Liver (tissue), 8 donors: ENCODE measurements at regions not wholly inside any gene's neighbourhood (a gene's known extent, or its start where the extent isn't known, plus 50 kb on each side); places are given as distances from the start of the nearest gene placed in this dataset.

Source experiments
- DNase-seq: peaks from one replicate; pipeline ENCODE4 v3.0.0-alpha.2; 2017; ENCODE audit warnings: low spot score
- H3K27ac ChIP-seq, 2 donors: one replicate each; pipeline ENCODE4 v1.7.0; 2013; ENCODE audit warnings: inconsistent platforms in 2 of 2, low read length in 2 of 2, control low read depth in 1 of 2, low read depth in 1 of 2, mild to moderate bottlenecking in 1 of 2
- H3K27me3 ChIP-seq, 4 donors: one replicate each; pipeline versions ENCODE4 v1.6.1 to v1.7.0; 2013; ENCODE audit warnings: low read length in 3 of 4, inconsistent platforms in 1 of 4, mild to moderate bottlenecking in 1 of 4, moderate library complexity in 1 of 4; ENCODE audit not compliant: control insufficient read depth in 4 of 4, insufficient read depth in 4 of 4
- H3K36me3 ChIP-seq, 4 donors: one replicate each; pipeline versions ENCODE4 v1.6.1 to v1.7.0; 2013; ENCODE audit warnings: low read length in 3 of 4, mild to moderate bottlenecking in 3 of 4, low read depth in 1 of 4, moderate library complexity in 1 of 4; ENCODE audit not compliant: control insufficient read depth in 4 of 4, insufficient read depth in 3 of 4
- H3K4me1 ChIP-seq, 4 donors: one replicate each; pipeline versions ENCODE4 v1.6.1 to v1.7.0; 2013; ENCODE audit warnings: low read length in 3 of 4, mild to moderate bottlenecking in 3 of 4, moderate library complexity in 1 of 4; ENCODE audit not compliant: control insufficient read depth in 4 of 4, insufficient read depth in 4 of 4
- H3K4me3 ChIP-seq, 3 donors: one replicate each; pipeline versions ENCODE4 v1.6.1 to v1.7.0; 2013; ENCODE audit warnings: low read length in 3 of 3, control low read depth in 1 of 3, low read depth in 1 of 3, mild to moderate bottlenecking in 1 of 3
- H3K9ac ChIP-seq, 2 donors: one replicate each; pipeline ENCODE4 v1.7.0; 2013; ENCODE audit warnings: low read length in 2 of 2, mild to moderate bottlenecking in 2 of 2, moderate library complexity in 2 of 2, control low read depth in 1 of 2, low read depth in 1 of 2
- H3K9me3 ChIP-seq, 4 donors: one replicate each; pipeline versions ENCODE4 v1.6.1 to v1.7.0; 2013; ENCODE audit warnings: low read length in 3 of 4; ENCODE audit not compliant: control insufficient read depth in 4 of 4
- EGR1 ChIP-seq, 2 donors: IDR thresholded peaks; 2 replicates each; pipeline ENCODE4 v1.6.1; 2016 to 2018; ENCODE audit warnings: antibody characterized with exemption in 2 of 2, low read depth in 2 of 2
- FOXA1 ChIP-seq: IDR thresholded peaks from 2 replicates; pipeline ENCODE4 v1.6.1; 2016; ENCODE audit warnings: antibody characterized with exemption
- FOXA2 ChIP-seq: IDR thresholded peaks from 2 replicates; pipeline ENCODE4 v1.6.1; 2016; ENCODE audit warnings: antibody characterized with exemption
- GABPA ChIP-seq, 2 donors: IDR thresholded peaks in 1 of 2; conservative IDR thresholded peaks in 1 of 2; 2 replicates each; pipeline ENCODE4 v1.6.1; 2016; ENCODE audit warnings: antibody characterized with exemption in 2 of 2, mild to moderate bottlenecking in 1 of 2, moderate library complexity in 1 of 2
- HNF4A ChIP-seq, 2 donors: conservative IDR thresholded peaks; 2 replicates each; pipeline ENCODE4 v1.6.1; 2016; ENCODE audit warnings: antibody characterized with exemption in 2 of 2, mild to moderate bottlenecking in 2 of 2
- HNF4G ChIP-seq: IDR thresholded peaks from 2 replicates; pipeline ENCODE4 v1.6.1; 2016; ENCODE audit warnings: antibody characterized with exemption
- JUND ChIP-seq, 2 donors: IDR thresholded peaks; 2 replicates each; pipeline ENCODE4 v1.6.1; 2016; ENCODE audit warnings: antibody characterized with exemption in 2 of 2
- NR2F2 ChIP-seq: IDR thresholded peaks from 2 replicates; pipeline ENCODE4 v1.6.1; 2016; ENCODE audit warnings: antibody characterized with exemption
- RAD21 ChIP-seq, 2 donors: IDR thresholded peaks; 2 replicates each; pipeline ENCODE4 v1.6.1; 2016; ENCODE audit warnings: antibody characterized with exemption in 2 of 2, mild to moderate bottlenecking in 2 of 2
- SP1 ChIP-seq: IDR thresholded peaks from 2 replicates; pipeline ENCODE4 v1.6.1; 2018; ENCODE audit warnings: antibody characterized with exemption, mild to moderate bottlenecking
- TAF1 ChIP-seq: conservative IDR thresholded peaks from 2 replicates; pipeline ENCODE4 v1.6.1; 2016; ENCODE audit warnings: antibody characterized with exemption, mild to moderate bottlenecking
- YY1 ChIP-seq: IDR thresholded peaks from 2 replicates; pipeline ENCODE4 v1.6.1; 2016; ENCODE audit warnings: antibody characterized with exemption, mild to moderate bottlenecking
- WGBS: extraction: QIAGEN DNeasy Blood & Tissue Kit; methylation state at CpG from one replicate; pipeline ENCODE4 v1.1.7; 2013; 5-methylcytosine and 5-hydroxymethylcytosine counted together
- TF ChIP-seq, protein P1 (sequence below): IDR thresholded peaks from 2 replicates; pipeline ENCODE4 v1.6.1; 2016; ENCODE audit warnings: antibody characterized with exemption
- TF ChIP-seq, protein P2 (sequence below): fragments of 150-350 bp; IDR thresholded peaks from 2 replicates; pipeline ENCODE4 v1.5.1; 2017; ENCODE audit warnings: improper control_type of control experiment, low read depth, low read length; ENCODE audit not compliant: missing input control
- TF ChIP-seq, protein P3 (sequence below): IDR thresholded peaks from 2 replicates; pipeline ENCODE4 v1.6.1; 2016; ENCODE audit warnings: antibody characterized with exemption
- TF ChIP-seq, protein P4 (sequence below): IDR thresholded peaks from 2 replicates; pipeline ENCODE4 v1.6.1; 2016; ENCODE audit warnings: antibody characterized with exemption
- donor health status: healthy.
- donor health status: healthy.
- donor health status: healthy.
- donor health status: healthy.
- donor health status: healthy.

DNA sequence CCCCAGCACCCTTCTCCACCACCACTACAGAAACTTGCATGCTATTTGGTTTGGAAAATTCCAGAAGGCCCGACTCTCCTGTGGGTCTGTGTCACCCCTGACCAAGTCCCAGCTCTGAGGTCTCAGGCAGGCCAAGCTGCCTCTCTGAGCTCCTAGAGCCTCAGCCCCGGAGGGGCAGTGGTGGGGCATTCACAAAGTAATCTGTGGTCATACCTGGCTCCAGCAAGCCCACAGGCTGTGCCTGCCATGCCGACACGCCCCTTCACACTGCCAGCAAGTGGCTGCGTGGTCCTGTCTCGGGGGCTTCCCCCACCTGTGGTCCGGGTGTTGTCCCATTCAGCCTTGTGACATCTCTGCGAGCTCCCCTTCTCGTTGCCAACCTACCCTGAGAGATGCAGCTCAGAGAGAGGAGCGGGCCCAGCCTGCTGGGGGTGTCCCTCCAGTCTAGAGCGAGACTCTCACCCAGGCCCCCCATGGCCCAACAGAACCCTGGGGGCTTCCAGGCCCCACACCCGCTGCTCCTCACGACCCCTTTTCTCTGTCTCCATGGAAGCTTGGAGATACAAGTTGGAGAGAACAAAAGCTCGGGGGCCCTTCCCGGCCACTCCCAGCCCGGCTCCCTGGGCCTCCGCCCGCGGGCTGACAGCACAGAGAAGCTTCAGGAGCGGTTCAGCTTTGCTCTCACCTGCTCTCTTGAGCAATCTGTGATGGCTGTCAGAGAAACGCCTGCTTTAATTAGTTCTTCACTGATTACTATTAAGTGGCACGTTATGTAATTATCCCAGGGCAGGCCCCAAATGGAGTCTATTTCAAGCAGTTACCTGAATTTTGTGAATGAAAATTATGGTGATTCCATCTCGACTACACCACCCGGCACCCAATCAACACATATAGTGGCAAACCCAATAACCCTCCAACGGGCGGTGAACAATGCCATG is 147.7 kb upstream of the PHACTR3 start (continued):
- TF ChIP-seq, protein P1, sequence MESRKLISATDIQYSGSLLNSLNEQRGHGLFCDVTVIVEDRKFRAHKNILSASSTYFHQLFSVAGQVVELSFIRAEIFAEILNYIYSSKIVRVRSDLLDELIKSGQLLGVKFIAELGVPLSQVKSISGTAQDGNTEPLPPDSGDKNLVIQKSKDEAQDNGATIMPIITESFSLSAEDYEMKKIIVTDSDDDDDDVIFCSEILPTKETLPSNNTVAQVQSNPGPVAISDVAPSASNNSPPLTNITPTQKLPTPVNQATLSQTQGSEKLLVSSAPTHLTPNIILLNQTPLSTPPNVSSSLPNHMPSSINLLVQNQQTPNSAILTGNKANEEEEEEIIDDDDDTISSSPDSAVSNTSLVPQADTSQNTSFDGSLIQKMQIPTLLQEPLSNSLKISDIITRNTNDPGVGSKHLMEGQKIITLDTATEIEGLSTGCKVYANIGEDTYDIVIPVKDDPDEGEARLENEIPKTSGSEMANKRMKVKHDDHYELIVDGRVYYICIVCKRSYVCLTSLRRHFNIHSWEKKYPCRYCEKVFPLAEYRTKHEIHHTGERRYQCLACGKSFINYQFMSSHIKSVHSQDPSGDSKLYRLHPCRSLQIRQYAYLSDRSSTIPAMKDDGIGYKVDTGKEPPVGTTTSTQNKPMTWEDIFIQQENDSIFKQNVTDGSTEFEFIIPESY, result no peak

DNA sequence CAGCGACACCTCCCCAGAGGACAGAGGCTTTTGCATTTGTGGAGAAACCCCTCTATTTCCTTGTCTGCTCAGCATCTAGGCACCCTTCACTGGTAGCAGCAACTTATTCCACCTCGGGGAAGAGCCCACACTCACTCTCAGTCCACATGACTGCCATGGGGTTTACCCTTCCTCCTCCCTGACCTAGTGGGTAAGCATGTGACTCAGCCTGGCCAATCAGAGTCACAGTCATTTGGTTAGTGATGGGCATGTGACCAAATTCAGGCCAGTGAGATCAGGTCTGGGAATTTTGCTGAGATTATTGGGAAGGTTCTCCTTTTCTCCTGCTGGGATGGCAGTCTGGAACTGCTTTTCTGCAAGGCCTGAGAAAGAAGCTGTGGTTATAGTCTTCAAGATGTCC is 145.7 kb upstream of the PHACTR3 start:
- DNase-seq, result no peak
- TF ChIP-seq GABPA (IDR thresholded peaks at IDR 0.05 in 1 of 2, conservative IDR thresholded peaks at IDR 0.05 in 1 of 2) (no peak), HNF4A (conservative IDR thresholded peaks at IDR 0.05) (no peak), TAF1 (no peak), FOXA1 (no peak), YY1 (no peak), FOXA2 (no peak), EGR1 (IDR thresholded peaks at IDR 0.05; ENCODE audit: low read depth in 2 of 2) (no peak), JUND (IDR thresholded peaks at IDR 0.05) (no peak), NR2F2 (no peak), RAD21 (IDR thresholded peaks at IDR 0.05) (no peak)
- TF ChIP-seq, protein P1, result no peak
- TF ChIP-seq, protein P2, sequence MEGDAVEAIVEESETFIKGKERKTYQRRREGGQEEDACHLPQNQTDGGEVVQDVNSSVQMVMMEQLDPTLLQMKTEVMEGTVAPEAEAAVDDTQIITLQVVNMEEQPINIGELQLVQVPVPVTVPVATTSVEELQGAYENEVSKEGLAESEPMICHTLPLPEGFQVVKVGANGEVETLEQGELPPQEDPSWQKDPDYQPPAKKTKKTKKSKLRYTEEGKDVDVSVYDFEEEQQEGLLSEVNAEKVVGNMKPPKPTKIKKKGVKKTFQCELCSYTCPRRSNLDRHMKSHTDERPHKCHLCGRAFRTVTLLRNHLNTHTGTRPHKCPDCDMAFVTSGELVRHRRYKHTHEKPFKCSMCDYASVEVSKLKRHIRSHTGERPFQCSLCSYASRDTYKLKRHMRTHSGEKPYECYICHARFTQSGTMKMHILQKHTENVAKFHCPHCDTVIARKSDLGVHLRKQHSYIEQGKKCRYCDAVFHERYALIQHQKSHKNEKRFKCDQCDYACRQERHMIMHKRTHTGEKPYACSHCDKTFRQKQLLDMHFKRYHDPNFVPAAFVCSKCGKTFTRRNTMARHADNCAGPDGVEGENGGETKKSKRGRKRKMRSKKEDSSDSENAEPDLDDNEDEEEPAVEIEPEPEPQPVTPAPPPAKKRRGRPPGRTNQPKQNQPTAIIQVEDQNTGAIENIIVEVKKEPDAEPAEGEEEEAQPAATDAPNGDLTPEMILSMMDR, result no peak
- TF ChIP-seq, protein P3, sequence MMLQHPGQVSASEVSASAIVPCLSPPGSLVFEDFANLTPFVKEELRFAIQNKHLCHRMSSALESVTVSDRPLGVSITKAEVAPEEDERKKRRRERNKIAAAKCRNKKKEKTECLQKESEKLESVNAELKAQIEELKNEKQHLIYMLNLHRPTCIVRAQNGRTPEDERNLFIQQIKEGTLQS, result no peak
- Histone ChIP-seq H3K9me3 (peaks cover 0 to 8% (median 4%) of the 10 kb centered on the region in 4 donors), H3K36me3 (no peaks in the 10 kb centered on the region), H3K4me1 (peaks cover 0 to 6% (median 2%) of the 10 kb centered on the region in 4 donors), H3K4me3 (no peak overlapping the region), H3K27ac (no peak overlapping the region), H3K27me3 (peaks cover 0 to 6% (median 0%) of the 10 kb centered on the region in 4 donors), H3K9ac (no peak overlapping the region)
- WGBS, result 88% methylated on average over 2 of the region's 2 CpGs

DNA sequence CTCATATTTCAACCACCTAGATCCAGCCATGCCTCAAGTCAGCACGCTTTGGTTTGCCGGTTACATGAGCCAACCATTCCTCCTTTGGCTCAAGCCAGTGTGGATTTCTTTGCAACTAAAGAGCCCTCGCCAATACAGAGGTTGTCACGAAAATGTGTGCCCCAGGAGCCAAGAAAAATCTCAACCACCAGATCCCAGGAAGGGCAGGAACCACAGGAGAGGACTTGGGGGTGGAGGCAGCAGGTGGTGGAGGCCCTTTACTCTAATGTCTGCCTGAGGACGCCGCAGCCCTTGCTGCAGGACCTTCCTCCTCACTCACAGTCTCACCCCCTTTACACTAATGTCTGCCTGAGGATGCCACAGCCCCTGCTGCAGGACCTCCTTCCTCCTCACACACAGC is 144.8 kb upstream of the PHACTR3 start:
- H3K9me3 ChIP-seq, result peaks cover 0 to 8% (median 4%) of the 10 kb centered on the region in 4 donors
- no peak overlapping the region for H3K9ac ChIP-seq
- peaks cover 0 to 6% (median 2%) of the 10 kb centered on the region in 4 donors for H3K4me1 ChIP-seq
- H3K36me3 ChIP-seq, result no peaks in the 10 kb centered on the region
- H3K27me3 ChIP-seq, result peaks cover 0 to 3% (median 0%) of the 10 kb centered on the region in 4 donors
- H3K27ac ChIP-seq, result no peak overlapping the region
- no peak overlapping the region for H3K4me3 ChIP-seq
- no peak for DNase-seq
- WGBS, result 78% methylated on average over 6 of the region's 6 CpGs
- TF ChIP-seq SP1 (no peak), YY1 (no peak), HNF4A (conservative IDR thresholded peaks at IDR 0.05) (no peak), EGR1 (IDR thresholded peaks at IDR 0.05; ENCODE audit: low read depth in 2 of 2) (no peak), HNF4G (no peak), GABPA (IDR thresholded peaks at IDR 0.05 in 1 of 2, conservative IDR thresholded peaks at IDR 0.05 in 1 of 2) (no peak), RAD21 (IDR thresholded peaks at IDR 0.05) (no peak), JUND (IDR thresholded peaks at IDR 0.05) (no peak)
- TF ChIP-seq, protein P3, result no peak
- TF ChIP-seq, protein P4, sequence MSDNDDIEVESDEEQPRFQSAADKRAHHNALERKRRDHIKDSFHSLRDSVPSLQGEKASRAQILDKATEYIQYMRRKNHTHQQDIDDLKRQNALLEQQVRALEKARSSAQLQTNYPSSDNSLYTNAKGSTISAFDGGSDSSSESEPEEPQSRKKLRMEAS, result no peak
- TF ChIP-seq, protein P2, result no peak
